Ovary (tissue), 3 donors: ENCODE measurements at regions not wholly inside any gene's neighbourhood (a gene's known extent, or its start where the extent isn't known, plus 50 kb on each side); places are given as distances from the start of the nearest gene placed in this dataset.

Experiments used
- CTCF ChIP-seq, 3 donors: fragments of 450-650 bp in 2 of 3; fragments of 200-600 bp in 1 of 3; IDR thresholded peaks; one replicate each; pipeline versions ENCODE4 v1.5.1 to v1.8.0; 2016 to 2022; ENCODE audit warnings: antibody characterized with exemption in 3 of 3, mild to moderate bottlenecking in 1 of 3
- EP300 ChIP-seq: sonication (generic); formaldehyde crosslinking; IDR thresholded peaks from one replicate; pipeline ENCODE4 v1.6.1; 2017; ENCODE audit warnings: antibody characterized with exemption
- POLR2A ChIP-seq: fragments of 450-650 bp; IDR thresholded peaks from one replicate; pipeline ENCODE4 v1.6.1; 2017; ENCODE audit warnings: antibody characterized with exemption, mild to moderate bottlenecking, moderate library complexity
- donor health status: DM: no; HTN: no; CAD: no.

GRCh38 chr15:38862099-38862498 is 297.5 kb upstream of the RASGRP1 start:
- TF ChIP-seq POLR2A: no peak
- TF ChIP-seq CTCF (IDR thresholded peaks at IDR 0.05): no peak
- no peak for TF ChIP-seq EP300
